Spleen (tissue), 7 donors: ENCODE measurements at regions not wholly inside any gene's neighbourhood (a gene's known extent, or its start where the extent isn't known, plus 50 kb on each side); places are given as distances from the start of the nearest gene placed in this dataset.

ENCODE experiments used
- POLR2A ChIP-seq, 3 donors: fragments of 450-650 bp; IDR thresholded peaks; one replicate each; pipeline ENCODE4 v1.5.1; 2017; ENCODE audit warnings: antibody characterized with exemption in 3 of 3, mild to moderate bottlenecking in 1 of 3
- TF ChIP-seq, protein P1 (sequence below), 11 experiments: fragments of 200-600 bp in 7 of 11; fragments of 450-650 bp in 4 of 11; sonication (generic) in 4 of 11; IDR thresholded peaks in 8 of 11; conservative IDR thresholded peaks in 3 of 11; 1 replicate in 7 of 11; 2 replicates in 4 of 11; pipeline versions ENCODE4 v1.4.0 to v1.8.0; 2016 to 2021; ENCODE audit warnings: antibody characterized with exemption in 11 of 11, inconsistent platforms in 4 of 11, mild to moderate bottlenecking in 1 of 11
- donor health status: DM: no; HTN: no; CAD: no; lungs with moderate emphysema.
- donor health status: DM: no; HTN: no; CAD: no.
- donor health status: DM: no; HTN: no; CAD: no.

DNA sequence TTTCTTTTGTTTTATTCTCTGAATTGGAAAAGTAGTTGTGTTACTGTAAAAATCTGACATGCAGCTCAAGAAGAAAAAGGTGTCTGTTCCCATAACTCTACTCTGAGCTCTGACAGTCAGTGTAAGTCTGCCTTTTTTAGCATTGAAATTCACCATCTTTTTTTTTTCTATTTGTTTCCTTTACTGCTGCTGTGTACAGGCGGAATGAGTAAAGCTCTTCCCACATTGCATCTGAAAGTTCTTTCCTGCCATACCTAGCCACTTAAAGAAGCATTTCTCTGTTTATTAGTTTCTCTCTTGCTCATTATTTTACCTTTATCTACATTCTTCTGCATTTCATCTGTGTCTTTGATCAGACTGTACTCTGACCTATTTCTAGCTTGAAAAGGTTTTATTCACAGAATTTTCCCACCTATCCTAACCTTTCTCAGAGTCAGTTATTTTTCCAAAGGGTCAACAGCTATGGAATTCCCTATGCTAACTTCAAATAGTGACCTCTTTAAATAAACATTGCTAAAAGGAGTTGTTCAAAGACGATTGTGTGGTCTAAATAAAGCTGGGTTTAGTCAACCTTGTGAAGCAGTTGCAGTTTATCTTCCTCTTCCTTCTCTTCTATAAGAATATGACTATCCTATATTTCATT is 1303.1 kb upstream of the ZEB2 start:
- TF ChIP-seq, protein P1, sequence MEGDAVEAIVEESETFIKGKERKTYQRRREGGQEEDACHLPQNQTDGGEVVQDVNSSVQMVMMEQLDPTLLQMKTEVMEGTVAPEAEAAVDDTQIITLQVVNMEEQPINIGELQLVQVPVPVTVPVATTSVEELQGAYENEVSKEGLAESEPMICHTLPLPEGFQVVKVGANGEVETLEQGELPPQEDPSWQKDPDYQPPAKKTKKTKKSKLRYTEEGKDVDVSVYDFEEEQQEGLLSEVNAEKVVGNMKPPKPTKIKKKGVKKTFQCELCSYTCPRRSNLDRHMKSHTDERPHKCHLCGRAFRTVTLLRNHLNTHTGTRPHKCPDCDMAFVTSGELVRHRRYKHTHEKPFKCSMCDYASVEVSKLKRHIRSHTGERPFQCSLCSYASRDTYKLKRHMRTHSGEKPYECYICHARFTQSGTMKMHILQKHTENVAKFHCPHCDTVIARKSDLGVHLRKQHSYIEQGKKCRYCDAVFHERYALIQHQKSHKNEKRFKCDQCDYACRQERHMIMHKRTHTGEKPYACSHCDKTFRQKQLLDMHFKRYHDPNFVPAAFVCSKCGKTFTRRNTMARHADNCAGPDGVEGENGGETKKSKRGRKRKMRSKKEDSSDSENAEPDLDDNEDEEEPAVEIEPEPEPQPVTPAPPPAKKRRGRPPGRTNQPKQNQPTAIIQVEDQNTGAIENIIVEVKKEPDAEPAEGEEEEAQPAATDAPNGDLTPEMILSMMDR (IDR thresholded peaks at IDR 0.05 in 8 of 11, conservative IDR thresholded peaks at IDR 0.05 in 3 of 11) = no peak
- TF ChIP-seq POLR2A (IDR thresholded peaks at IDR 0.05) = no peak
